Esophagus squamous epithelium (tissue), 4 donors: ENCODE measurements at regions not wholly inside any gene's neighbourhood (a gene's known extent, or its start where the extent isn't known, plus 50 kb on each side); places are given as distances from the start of the nearest gene placed in this dataset.

Experiments used
- CTCF ChIP-seq, 6 experiments: fragments of 450-650 bp in 4 of 6; fragments of 200-600 bp in 2 of 6; sonication (generic) in 2 of 6; IDR thresholded peaks; one replicate each; pipeline ENCODE4 v1.5.1; 2016 to 2019; ENCODE audit warnings: antibody characterized with exemption in 6 of 6, mild to moderate bottlenecking in 4 of 6, moderate library complexity in 4 of 6
- POLR2A ChIP-seq, 4 donors: fragments of 450-650 bp; IDR thresholded peaks; one replicate each; pipeline ENCODE4 v1.6.1; 2017; ENCODE audit warnings: antibody characterized with exemption in 4 of 4, mild to moderate bottlenecking in 4 of 4, moderate library complexity in 3 of 4

GRCh38 chr6:155782739-155783459, 327.3 kb upstream of the NOX3 start:
- TF ChIP-seq CTCF (IDR thresholded peaks at IDR 0.05) (no peak), POLR2A (IDR thresholded peaks at IDR 0.05) (no peak)
